ENCODE measurements at regions not wholly inside any gene's neighbourhood (a gene's known extent, or its start where the extent isn't known, plus 50 kb on each side); places are given as distances from the start of the nearest gene placed in this dataset.
A peak's percentile ranks its signal among the peaks of the same experiment; 100 is the strongest.

- DNase-seq (ENCODE audit: low spot score): no peak
Measured at GRCh38 chr2:220892018-220892634, 680.0 kb downstream of the EPHA4 start.

GRCh38 chr2:220893411-220893810 lies 678.7 kb downstream of the EPHA4 start:
- peak; percentile 12 for DNase-seq (ENCODE audit: low spot score)

GRCh38 chr2:220894069-220894468 lies 678.0 kb downstream of the EPHA4 start:
- no peak for DNase-seq (ENCODE audit: low spot score)

- DNase-seq (ENCODE audit: low spot score): no peak
Measured at GRCh38 chr2:220899492-220899891, 672.6 kb downstream of the EPHA4 start.

- DNase-seq (ENCODE audit: low spot score): no peak
Measured at GRCh38 chr2:220904015-220904414, 668.1 kb downstream of the EPHA4 start.

GRCh38 chr2:220913384-220913783 lies 658.7 kb downstream of the EPHA4 start:
- no peak for DNase-seq (ENCODE audit: low spot score)

GRCh38 chr2:220915092-220915623 lies 656.9 kb downstream of the EPHA4 start:
- DNase-seq (ENCODE audit: low spot score): peak; percentile 68

GRCh38 chr2:220916931-220917330 lies 655.2 kb downstream of the EPHA4 start:
- DNase-seq (ENCODE audit: low spot score): no peak

- DNase-seq (ENCODE audit: low spot score): peak; percentile 10
Measured at GRCh38 chr2:220930271-220931076, 641.6 kb downstream of the EPHA4 start.

GRCh38 chr2:220931491-220931890 lies 640.6 kb downstream of the EPHA4 start:
- no peak for DNase-seq (ENCODE audit: low spot score)

- DNase-seq (ENCODE audit: low spot score): no peak
Measured at GRCh38 chr2:220932041-220932440, 640.1 kb downstream of the EPHA4 start.

- DNase-seq (ENCODE audit: low spot score): no peak
Measured at GRCh38 chr2:220935789-220936321, 636.2 kb downstream of the EPHA4 start.

- DNase-seq (ENCODE audit: low spot score): no peak
Measured at GRCh38 chr2:220936641-220937197, 635.4 kb downstream of the EPHA4 start.

GRCh38 chr2:220937245-220937644 lies 634.9 kb downstream of the EPHA4 start:
- no peak for DNase-seq (ENCODE audit: low spot score)

GRCh38 chr2:220940646-220941045 lies 631.5 kb downstream of the EPHA4 start:
- DNase-seq (ENCODE audit: low spot score): no peak

GRCh38 chr2:220941683-220942082 lies 630.4 kb downstream of the EPHA4 start:
- DNase-seq (ENCODE audit: low spot score): no peak

GRCh38 chr2:220946552-220946951 lies 625.6 kb downstream of the EPHA4 start:
- DNase-seq (ENCODE audit: low spot score): no peak

- DNase-seq (ENCODE audit: low spot score): no peak
Measured at GRCh38 chr2:220948579-220948978, 623.5 kb downstream of the EPHA4 start.

GRCh38 chr2:220949466-220949865 lies 622.6 kb downstream of the EPHA4 start:
- no peak for DNase-seq (ENCODE audit: low spot score)

GRCh38 chr2:220955776-220956175 lies 616.3 kb downstream of the EPHA4 start:
- DNase-seq (ENCODE audit: low spot score): no peak

GRCh38 chr2:220956429-220956828 lies 615.7 kb downstream of the EPHA4 start:
- DNase-seq (ENCODE audit: low spot score): no peak

GRCh38 chr2:220959391-220959802 lies 612.7 kb downstream of the EPHA4 start:
- DNase-seq (ENCODE audit: low spot score): no peak
